HG03060 (cell line): ENCODE measurements at regions not wholly inside any gene's neighbourhood (a gene's known extent, or its start where the extent isn't known, plus 50 kb on each side); places are given as distances from the start of the nearest gene placed in this dataset.
"Not testable (repeated sequence)": the region's sequence is repeated elsewhere in the genome, so short reads cannot be mapped to it uniquely, and the experiment has no call there.

Source experiments
- ATAC-seq: cut with Tn5 transposase; IDR thresholded peaks from one replicate; pipeline ENCODE4 v1.9.1; 2021; ENCODE audit warnings: low read depth, moderate number of reproducible peaks; ENCODE audit not compliant: unreplicated experiment

GRCh38 chr13:90049989-90050671, 1297.4 kb upstream of the MIR17HG start:
- no peak for ATAC-seq

DNA sequence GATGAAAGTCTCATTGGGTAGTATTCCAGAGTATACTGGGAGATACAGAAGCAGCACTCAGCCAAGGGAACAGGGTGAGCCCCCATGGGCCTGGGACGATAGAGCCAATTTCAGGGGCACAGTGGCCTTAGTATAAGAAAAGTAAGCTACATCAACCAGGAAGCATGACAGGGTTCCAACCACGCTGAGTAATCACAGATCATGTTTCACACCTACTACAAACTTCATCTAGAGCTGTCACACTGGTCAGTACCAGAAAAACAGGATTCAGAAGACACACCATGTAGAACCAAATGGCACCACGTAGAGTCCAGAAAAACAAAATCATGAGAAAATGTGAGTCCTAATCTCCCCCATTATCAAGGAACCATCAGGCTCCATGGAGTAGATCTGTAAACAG, 1292.4 kb upstream of the MIR17HG start:
- no peak for ATAC-seq

- no peak for ATAC-seq
Measured at GRCh38 chr13:90055760-90056159, 1291.7 kb upstream of the MIR17HG start.

- ATAC-seq, result not testable (repeated sequence)
Measured at GRCh38 chr13:90064226-90064625, 1283.3 kb upstream of the MIR17HG start.

- ATAC-seq, result no peak
Measured at GRCh38 chr13:90068658-90069057, 1278.8 kb upstream of the MIR17HG start.

DNA sequence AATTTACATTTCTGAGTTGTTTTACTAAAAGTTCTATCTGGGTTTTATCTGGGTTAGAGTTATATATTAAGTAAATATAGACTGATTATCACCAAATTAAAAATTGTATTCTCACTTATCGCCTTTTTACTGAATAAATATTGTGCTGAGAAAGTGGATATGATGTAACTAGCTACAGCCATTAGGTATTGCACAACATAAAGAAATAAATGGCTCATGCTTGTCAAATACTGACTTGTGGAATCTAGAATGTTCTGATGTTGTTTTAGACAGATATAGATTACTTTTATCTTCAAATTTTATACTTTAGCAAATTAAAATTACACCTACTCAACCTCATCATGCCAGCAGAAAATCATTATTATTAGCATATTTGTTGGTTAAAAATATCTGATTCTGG, 1277.1 kb upstream of the MIR17HG start:
- no peak for ATAC-seq

- ATAC-seq, result no peak
Measured at GRCh38 chr13:90070837-90071525, 1276.5 kb upstream of the MIR17HG start.

- ATAC-seq, result no peak
Measured at GRCh38 chr13:90084684-90085290, 1262.7 kb upstream of the MIR17HG start.

DNA sequence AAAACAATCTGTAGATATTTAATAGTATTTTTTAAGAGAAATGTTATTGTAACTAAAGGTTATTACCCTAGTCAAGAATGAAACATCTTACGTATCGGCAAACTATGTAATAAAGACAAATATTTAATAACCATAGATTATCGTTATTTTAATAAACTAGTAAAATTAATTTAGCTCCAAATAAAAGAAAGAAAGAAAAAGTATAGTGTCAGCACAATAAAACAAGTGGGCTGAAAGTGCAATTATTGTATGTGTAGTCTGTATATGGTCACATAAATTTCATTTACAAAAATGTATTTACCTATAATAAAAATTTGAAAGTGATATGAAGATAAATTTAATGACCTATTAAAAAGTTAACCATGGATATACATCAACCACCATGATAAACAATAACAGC, 1258.4 kb upstream of the MIR17HG start:
- ATAC-seq, result no peak

DNA sequence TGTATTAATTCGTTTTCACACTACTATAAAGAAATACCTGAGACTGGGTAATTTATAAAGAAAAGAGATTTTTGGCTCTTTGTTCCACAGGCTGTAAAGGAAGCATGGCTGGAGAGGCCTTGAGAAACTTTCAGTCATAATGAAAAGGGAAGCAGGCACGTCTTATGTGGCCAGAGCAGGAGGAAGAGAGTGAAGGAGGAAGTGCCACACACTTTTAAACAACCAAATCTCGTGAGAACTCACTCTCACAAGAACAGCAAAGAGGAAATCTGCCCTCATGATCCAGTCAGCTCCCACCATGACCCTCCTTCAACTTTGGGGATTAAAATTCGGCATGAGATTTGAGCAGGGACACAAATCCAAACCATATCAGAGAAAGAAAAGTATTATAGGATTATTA, 1255.9 kb upstream of the MIR17HG start:
- no peak for ATAC-seq

DNA sequence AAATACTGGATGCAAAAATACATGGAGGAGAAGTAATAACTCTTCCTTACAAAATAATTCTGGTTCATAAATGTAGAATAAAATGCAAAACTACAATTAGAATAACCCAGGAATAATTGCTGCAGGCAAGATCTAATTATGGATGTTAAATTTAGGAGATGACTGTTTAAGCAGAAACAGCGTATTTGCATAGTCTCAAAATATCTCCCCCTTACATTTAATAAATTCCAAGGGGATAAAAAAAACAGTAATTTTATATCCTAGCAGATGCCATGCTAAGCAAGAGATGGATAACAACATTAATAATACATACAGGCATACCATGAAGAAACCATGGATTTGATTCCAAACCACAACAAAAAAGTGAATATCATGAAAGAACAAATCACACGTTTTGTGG, 1253.1 kb upstream of the MIR17HG start:
- no peak for ATAC-seq

DNA sequence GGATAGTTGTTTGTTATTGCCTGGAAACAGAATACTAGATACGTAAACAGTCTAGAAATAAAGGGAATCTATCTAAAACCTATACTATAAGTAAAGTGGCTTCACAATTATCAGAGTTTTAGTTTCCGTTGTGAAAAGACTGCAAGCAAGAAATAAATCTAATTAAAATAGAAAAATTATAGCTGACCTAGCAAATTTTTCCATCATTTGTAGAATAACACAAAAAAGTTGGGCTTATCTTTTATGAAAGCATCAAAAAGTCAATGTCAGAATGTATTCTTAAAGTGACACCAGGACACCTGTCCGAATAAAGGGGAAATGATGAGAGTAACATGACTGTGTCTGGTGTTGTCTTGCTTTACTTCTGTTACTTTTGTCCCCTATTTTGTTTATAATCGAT, 1248.9 kb upstream of the MIR17HG start:
- ATAC-seq, result no peak

DNA sequence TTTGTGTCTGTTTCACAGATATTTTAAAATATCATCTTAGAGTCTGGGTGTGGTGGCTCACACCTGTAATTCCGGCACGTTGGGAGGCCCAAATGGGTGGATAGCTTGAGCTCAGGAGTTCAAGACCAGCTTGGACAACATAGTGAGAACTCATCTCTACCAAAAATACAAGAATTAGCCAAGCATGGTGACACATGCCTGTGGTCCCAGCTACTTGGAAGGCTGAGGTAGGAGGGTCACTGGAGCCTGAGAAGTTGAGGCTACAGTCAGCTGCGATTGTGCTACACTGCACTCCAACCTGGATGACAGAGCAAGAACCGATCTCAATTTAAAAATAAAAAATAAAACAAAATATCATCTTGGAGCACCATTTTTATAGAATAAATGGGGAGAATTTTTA, 1247.6 kb upstream of the MIR17HG start:
- no peak for ATAC-seq

DNA sequence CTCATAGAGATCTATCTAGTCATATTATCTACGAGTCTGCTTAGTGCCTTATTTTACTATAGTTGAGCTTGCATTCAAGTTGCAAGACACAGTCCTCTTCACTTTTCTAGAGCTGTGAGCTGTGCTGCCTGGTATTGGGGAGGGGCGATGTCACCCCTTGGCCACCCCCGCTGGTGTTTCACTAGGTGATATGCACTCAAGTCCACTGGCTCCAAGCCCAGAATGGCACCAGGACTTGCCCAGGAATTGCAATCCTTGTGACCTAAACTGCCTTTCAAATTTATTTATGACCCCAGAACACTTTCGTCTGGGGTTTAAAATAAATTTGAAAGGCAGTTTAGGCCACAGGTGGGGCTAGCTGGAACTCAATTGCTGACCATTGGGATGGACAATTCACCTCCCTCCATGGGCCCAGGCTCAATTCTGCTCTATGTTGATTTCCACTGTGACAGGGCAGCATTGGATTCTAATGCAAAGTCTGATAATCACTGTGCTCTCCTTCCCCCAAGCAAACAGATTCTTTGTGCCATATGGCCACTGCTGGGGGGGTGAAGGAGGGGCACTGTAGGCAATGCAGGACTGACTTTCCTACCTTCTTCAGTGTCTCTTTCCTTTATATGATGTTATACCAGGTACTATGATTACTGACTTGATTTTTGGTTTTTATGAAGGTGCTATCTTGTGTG, 1244.2 kb upstream of the MIR17HG start:
- no peak for ATAC-seq

- ATAC-seq, result no peak
Measured at GRCh38 chr13:90104764-90105163, 1242.7 kb upstream of the MIR17HG start.

DNA sequence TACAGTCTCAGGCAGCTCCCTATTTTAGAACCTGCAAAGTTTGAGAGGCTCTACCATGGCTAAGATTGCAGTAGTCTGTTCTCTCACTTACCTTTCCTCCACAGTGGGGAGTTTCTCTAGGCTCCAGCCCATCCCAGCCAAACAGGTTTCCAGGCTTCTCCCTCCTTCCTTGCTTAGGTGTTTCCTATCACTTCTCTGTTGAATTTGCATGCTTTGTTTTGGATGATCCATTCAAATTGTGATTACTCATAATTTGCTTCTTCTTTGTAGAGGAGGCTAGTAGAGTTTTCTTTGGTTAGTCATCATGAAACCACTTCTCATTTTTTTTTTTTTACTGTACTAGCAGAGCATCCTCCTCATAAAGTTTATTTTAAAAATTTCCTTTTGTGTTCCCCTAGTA, 1242.2 kb upstream of the MIR17HG start:
- ATAC-seq, result no peak

DNA sequence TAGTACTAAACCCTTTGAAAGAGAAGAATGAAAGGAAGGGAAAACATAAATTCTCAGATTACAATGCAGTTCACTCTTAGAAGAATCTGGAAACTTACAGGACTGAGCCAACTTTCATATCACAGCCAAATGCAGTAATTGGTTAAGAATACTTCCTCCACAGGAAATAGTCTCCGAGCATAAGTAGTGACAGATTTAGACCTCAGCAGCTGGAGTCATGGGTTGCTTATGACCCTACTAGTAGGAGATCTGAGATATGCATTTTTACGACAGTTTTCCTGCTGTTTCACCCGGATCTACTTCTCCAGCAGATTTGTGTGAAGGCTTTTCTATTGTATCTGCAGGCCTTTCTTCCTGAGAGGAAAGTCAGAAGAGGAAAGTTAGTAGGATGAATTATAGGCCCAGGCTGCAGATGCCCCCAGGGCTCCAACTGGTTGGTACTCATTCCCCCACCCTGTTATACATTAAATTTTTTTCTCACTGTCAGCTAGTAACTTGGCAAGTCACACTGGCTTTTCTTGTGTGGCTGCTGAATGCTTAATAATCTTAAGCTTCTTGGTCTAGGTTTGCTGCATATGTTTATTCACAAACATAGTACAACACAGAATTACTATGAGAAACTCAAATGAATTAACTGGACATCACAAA, 1241.5 kb upstream of the MIR17HG start:
- no peak for ATAC-seq

DNA sequence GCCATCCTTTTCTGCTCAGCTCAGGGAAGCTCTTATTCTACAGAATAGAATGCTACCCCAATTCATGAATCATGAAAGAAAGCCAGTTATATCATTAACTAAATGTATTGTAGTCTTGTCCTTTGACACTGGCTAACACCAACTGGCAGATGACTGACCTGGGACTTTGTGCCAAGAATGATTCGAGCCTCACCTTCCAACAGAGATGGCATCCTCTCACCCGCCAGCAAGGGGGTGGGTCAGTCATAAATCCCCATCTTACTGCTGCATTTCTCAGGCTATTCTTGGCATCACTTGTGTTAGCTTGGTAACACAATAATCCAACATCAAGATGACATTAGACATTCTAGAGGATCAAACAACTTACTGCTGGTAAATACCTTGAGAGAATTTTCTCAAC, 1239.8 kb upstream of the MIR17HG start:
- no peak for ATAC-seq

GRCh38 chr13:90108547-90108946, 1238.9 kb upstream of the MIR17HG start:
- ATAC-seq, result no peak

- no peak for ATAC-seq
Measured at GRCh38 chr13:90116121-90116520, 1231.4 kb upstream of the MIR17HG start.
